GM12892 (cell line): ENCODE measurements at regions not wholly inside any gene's neighbourhood (a gene's known extent, or its start where the extent isn't known, plus 50 kb on each side); places are given as distances from the start of the nearest gene placed in this dataset.

Experiments used
- DNase-seq: peaks from one replicate; pipeline ENCODE4 v3.0.0; 2011; ENCODE audit not compliant: insufficient read length
- FAIRE-seq: peaks from 2 replicates; lab custom pipeline; 2011; peaks lifted over from hg19 to GRCh38; lab: Jason Lieb, UNC
- POLR2A ChIP-seq: IDR thresholded peaks from 2 replicates; pipeline ENCODE4 v1.6.1; 2011; ENCODE audit warnings: low read depth, low read length, control low read depth
- POLR2AphosphoS5 ChIP-seq: IDR thresholded peaks from 2 replicates; pipeline ENCODE4 v1.6.1; 2011; ENCODE audit warnings: low read depth, low read length, control low read depth
- TAF1 ChIP-seq: IDR thresholded peaks from 2 replicates; pipeline ENCODE4 v1.6.1; 2011; ENCODE audit warnings: low read depth, mild to moderate bottlenecking, control low read depth, low read length, borderline replicate concordance

- TF ChIP-seq POLR2AphosphoS5 (no peak), TAF1 (no peak), POLR2A (no peak)
- no peak for DNase-seq
- FAIRE-seq, result no peak
Observed at GRCh38 chr13:39951301-39951700, 295.8 kb downstream of the COG6 start.

GRCh38 chr13:39952249-39953233 lies 297.1 kb downstream of the COG6 start:
- TF ChIP-seq POLR2A, result no peak
- TF ChIP-seq TAF1, result no peak
- TF ChIP-seq POLR2AphosphoS5, result no peak
- DNase-seq (no peak), FAIRE-seq (no peak)

- FAIRE-seq (no peak), DNase-seq (no peak)
- TF ChIP-seq POLR2AphosphoS5 (no peak), POLR2A (no peak), TAF1 (no peak)
Observed at GRCh38 chr13:39954476-39954875, 299.0 kb downstream of the COG6 start.

GRCh38 chr13:39955560-39955959 lies 300.1 kb downstream of the COG6 start:
- FAIRE-seq, result no peak

GRCh38 chr13:39956036-39956435 lies 300.6 kb downstream of the COG6 start:
- DNase-seq (no peak), FAIRE-seq (peak; percentile 73)

More at GRCh38 chr13:39955560-39955959, 300.1 kb downstream of the COG6 start:
- DNase-seq, result no peak
- no peak for TF ChIP-seq TAF1
- no peak for TF ChIP-seq POLR2AphosphoS5
- no peak for TF ChIP-seq POLR2A

GRCh38 chr13:39957868-39958677 lies 302.6 kb downstream of the COG6 start:
- no peak for DNase-seq
- TF ChIP-seq POLR2A, result no peak
- no peak for TF ChIP-seq TAF1
- TF ChIP-seq POLR2AphosphoS5, result no peak

More at GRCh38 chr13:39956036-39956435, 300.6 kb downstream of the COG6 start:
- no peak for TF ChIP-seq POLR2A
- TF ChIP-seq TAF1, result no peak
- no peak for TF ChIP-seq POLR2AphosphoS5

GRCh38 chr13:39959497-39960144 lies 304.2 kb downstream of the COG6 start:
- no peak for DNase-seq
- FAIRE-seq, result no peak
- TF ChIP-seq POLR2AphosphoS5, result no peak
- no peak for TF ChIP-seq POLR2A
- no peak for TF ChIP-seq TAF1

More at GRCh38 chr13:39957868-39958677, 302.6 kb downstream of the COG6 start:
- no peak for FAIRE-seq

- TF ChIP-seq POLR2AphosphoS5, result no peak
- no peak for TF ChIP-seq TAF1
- no peak for TF ChIP-seq POLR2A
- DNase-seq, result no peak
- FAIRE-seq, result no peak
Observed at GRCh38 chr13:39960191-39960590, 304.7 kb downstream of the COG6 start.

GRCh38 chr13:39961036-39961435 lies 305.6 kb downstream of the COG6 start:
- DNase-seq, result no peak
- TF ChIP-seq TAF1, result no peak
- TF ChIP-seq POLR2A, result no peak
- no peak for TF ChIP-seq POLR2AphosphoS5
- no peak for FAIRE-seq

GRCh38 chr13:39963612-39964011 lies 308.1 kb downstream of the COG6 start:
- FAIRE-seq, result no peak
- no peak for DNase-seq
- no peak for TF ChIP-seq TAF1

GRCh38 chr13:39965309-39965708 lies 309.8 kb downstream of the COG6 start:
- DNase-seq (no peak), FAIRE-seq (no peak)
- TF ChIP-seq POLR2A, result no peak
- no peak for TF ChIP-seq TAF1
- no peak for TF ChIP-seq POLR2AphosphoS5
